Left ventricle myocardium inferior (tissue), 1 donor: ENCODE measurements at regions not wholly inside any gene's neighbourhood (a gene's known extent, or its start where the extent isn't known, plus 50 kb on each side); places are given as distances from the start of the nearest gene placed in this dataset.

Experiments used
- DNase-seq: peaks from one replicate; pipeline ENCODE4 v3.0.0-alpha.2; 2020
- H3K27ac ChIP-seq: fragments of 200-600 bp; replicated peaks from 2 replicates; pipeline ENCODE4 v1.8.0; 2021
- H3K27me3 ChIP-seq: fragments of 200-600 bp; 2 replicates; pipeline ENCODE4 v1.8.0; 2021; ENCODE audit warnings: low read depth
- H3K36me3 ChIP-seq: fragments of 200-600 bp; 2 replicates; pipeline ENCODE4 v1.8.0; 2021
- H3K4me1 ChIP-seq: fragments of 200-600 bp; 2 replicates; pipeline ENCODE4 v1.8.0; 2021
- H3K4me3 ChIP-seq: fragments of 200-600 bp; 2 replicates; pipeline ENCODE4 v1.8.0; 2021; ENCODE audit warnings: mild to moderate bottlenecking, moderate library complexity
- H3K9me3 ChIP-seq: fragments of 200-600 bp; replicated peaks from 2 replicates; pipeline ENCODE4 v1.8.0; 2021
- intact Hi-C: fragments of 100-400 bp; cut with micrococcal nuclease; formaldehyde crosslinking; loops from one replicate; pipeline ENCODE4 v1.11.0; 2022
- TF ChIP-seq, protein P1 (sequence below): fragments of 200-600 bp; IDR thresholded peaks from 2 replicates; pipeline ENCODE4 v1.8.0; 2021; ENCODE audit warnings: antibody characterized with exemption, mild to moderate bottlenecking, borderline replicate concordance
- donor health status: DM: no; HTN: yes; CAD: no; lungs with severe emphysema.

GRCh38 chr6:56808871-56809359 is 146.0 kb upstream of the BEND6 start:
- Histone ChIP-seq H3K27ac (peak overlapping the region; percentile 70), H3K9me3 (no peaks in the 10 kb centered on the region), H3K4me1 (peaks cover 84% of the 10 kb centered on the region), H3K4me3 (peak overlapping the region; percentile 7), H3K36me3 (no peaks in the 10 kb centered on the region), H3K27me3 (no peaks in the 10 kb centered on the region)
- TF ChIP-seq, protein P1, sequence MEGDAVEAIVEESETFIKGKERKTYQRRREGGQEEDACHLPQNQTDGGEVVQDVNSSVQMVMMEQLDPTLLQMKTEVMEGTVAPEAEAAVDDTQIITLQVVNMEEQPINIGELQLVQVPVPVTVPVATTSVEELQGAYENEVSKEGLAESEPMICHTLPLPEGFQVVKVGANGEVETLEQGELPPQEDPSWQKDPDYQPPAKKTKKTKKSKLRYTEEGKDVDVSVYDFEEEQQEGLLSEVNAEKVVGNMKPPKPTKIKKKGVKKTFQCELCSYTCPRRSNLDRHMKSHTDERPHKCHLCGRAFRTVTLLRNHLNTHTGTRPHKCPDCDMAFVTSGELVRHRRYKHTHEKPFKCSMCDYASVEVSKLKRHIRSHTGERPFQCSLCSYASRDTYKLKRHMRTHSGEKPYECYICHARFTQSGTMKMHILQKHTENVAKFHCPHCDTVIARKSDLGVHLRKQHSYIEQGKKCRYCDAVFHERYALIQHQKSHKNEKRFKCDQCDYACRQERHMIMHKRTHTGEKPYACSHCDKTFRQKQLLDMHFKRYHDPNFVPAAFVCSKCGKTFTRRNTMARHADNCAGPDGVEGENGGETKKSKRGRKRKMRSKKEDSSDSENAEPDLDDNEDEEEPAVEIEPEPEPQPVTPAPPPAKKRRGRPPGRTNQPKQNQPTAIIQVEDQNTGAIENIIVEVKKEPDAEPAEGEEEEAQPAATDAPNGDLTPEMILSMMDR: no peak
- no peak for DNase-seq
- intact Hi-C loops: no loop called here

- peaks cover 88% of the 10 kb centered on the region for H3K4me1 ChIP-seq
Observed at GRCh38 chr6:56807989-56808337, 146.9 kb upstream of the BEND6 start.

GRCh38 chr6:56807326-56807988 is 147.4 kb upstream of the BEND6 start:
- H3K27ac ChIP-seq: peak overlapping the region; percentile 70
- H3K4me1 ChIP-seq: peaks cover 92% of the 10 kb centered on the region
- no peak overlapping the region for H3K4me3 ChIP-seq
- intact Hi-C loops: no loop called here
- no peaks in the 10 kb centered on the region for H3K36me3 ChIP-seq
- no peaks in the 10 kb centered on the region for H3K9me3 ChIP-seq
- no peak for DNase-seq
- TF ChIP-seq, protein P1: no peak
- no peaks in the 10 kb centered on the region for H3K27me3 ChIP-seq

More at GRCh38 chr6:56807989-56808337, 146.9 kb upstream of the BEND6 start:
- TF ChIP-seq, protein P1: no peak
- Histone ChIP-seq H3K4me3 (no peak overlapping the region), H3K36me3 (no peaks in the 10 kb centered on the region), H3K9me3 (no peaks in the 10 kb centered on the region), H3K27ac (peak overlapping the region; percentile 70), H3K27me3 (no peaks in the 10 kb centered on the region)
- DNase-seq: no peak
- intact Hi-C loops: no loop called here

DNA sequence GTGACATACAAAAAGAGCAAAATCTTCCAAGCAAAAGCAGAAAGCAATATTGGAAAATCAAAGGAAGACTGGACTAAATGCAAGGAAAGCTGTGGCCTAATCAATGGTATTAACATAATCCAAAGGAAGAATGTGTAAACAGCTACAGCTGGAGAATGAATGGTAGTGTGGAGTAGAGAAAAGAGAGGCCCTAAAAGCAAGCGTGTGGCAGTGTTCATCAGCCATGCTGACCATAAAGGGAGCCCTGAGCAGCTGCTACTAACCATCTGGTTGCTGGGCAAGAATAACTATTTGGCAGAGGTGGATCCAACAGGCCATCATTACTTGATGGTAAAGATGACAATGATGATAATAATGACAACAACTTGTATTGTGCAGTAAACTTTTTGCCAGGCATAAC is 148.5 kb upstream of the BEND6 start:
- Histone ChIP-seq H3K27me3 (no peaks in the 10 kb centered on the region), H3K27ac (peak overlapping the region; percentile 50), H3K4me1 (peaks cover 94% of the 10 kb centered on the region), H3K4me3 (no peak overlapping the region), H3K36me3 (no peaks in the 10 kb centered on the region), H3K9me3 (no peaks in the 10 kb centered on the region)
- intact Hi-C loops: no loop called here
- no peak for DNase-seq
- TF ChIP-seq, protein P1: no peak

GRCh38 chr6:56804996-56805395 is 149.9 kb upstream of the BEND6 start:
- intact Hi-C loops: no loop called here
- no peaks in the 10 kb centered on the region for H3K36me3 ChIP-seq
- no peak for DNase-seq
- H3K27me3 ChIP-seq: no peaks in the 10 kb centered on the region
- TF ChIP-seq, protein P1: no peak
- H3K4me1 ChIP-seq: peaks cover 91% of the 10 kb centered on the region
- no peaks in the 10 kb centered on the region for H3K9me3 ChIP-seq
- no peak overlapping the region for H3K4me3 ChIP-seq
- peak overlapping the region; percentile 53 for H3K27ac ChIP-seq
